CD4-positive, CD25-positive, alpha-beta regulatory T cell (primary cell): ENCODE measurements at regions not wholly inside any gene's neighbourhood (a gene's known extent, or its start where the extent isn't known, plus 50 kb on each side); places are given as distances from the start of the nearest gene placed in this dataset.

Experiments
- ATAC-seq, 2 donors: fragments of 150-1000 bp; cut with Tn5 transposase; one replicate each; pipeline ENCODE4 v1.10.0; 2021; ENCODE audit warnings: low read depth in 2 of 2, moderate number of reproducible peaks in 2 of 2, moderate library complexity in 1 of 2
- DNase-seq, 3 donors: peaks; one replicate each; pipeline versions ENCODE4 v3.0.0 to v3.0.0-alpha.2; 2012 to 2022; ENCODE audit warnings: mixed read lengths in 1 of 3
- H3K27ac ChIP-seq: one replicate; pipeline ENCODE4 v1.7.0; 2013; ENCODE audit warnings: mild to moderate bottlenecking, low read length; ENCODE audit not compliant: insufficient read depth, poor library complexity, severe bottlenecking
- H3K27me3 ChIP-seq: one replicate; pipeline ENCODE4 v1.7.0; 2013; ENCODE audit warnings: low read length; ENCODE audit not compliant: control insufficient read depth, insufficient read depth
- H3K36me3 ChIP-seq: one replicate; pipeline ENCODE4 v1.7.0; 2013; ENCODE audit warnings: mild to moderate bottlenecking, low read length, moderate library complexity; ENCODE audit not compliant: control insufficient read depth, insufficient read depth
- H3K4me1 ChIP-seq: 2 replicates; pipeline ENCODE4 v1.7.0; 2013; ENCODE audit warnings: mild to moderate bottlenecking, low read length; ENCODE audit not compliant: insufficient read depth, control insufficient read depth, poor library complexity, severe bottlenecking
- H3K4me3 ChIP-seq: one replicate; pipeline ENCODE4 v1.7.0; 2013; ENCODE audit warnings: low read depth, mild to moderate bottlenecking, low read length, moderate library complexity
- H3K9me3 ChIP-seq, 2 experiments: 1 replicate in 1 of 2; 2 replicates in 1 of 2; pipeline ENCODE4 v1.7.0; 2013; ENCODE audit warnings: low read length in 2 of 2, mild to moderate bottlenecking in 1 of 2, moderate library complexity in 1 of 2; ENCODE audit not compliant: control insufficient read depth in 2 of 2
- H3K27ac Mint-ChIP-seq, 3 donors: one replicate each; pipeline ENCODE4 v1.8.0; 2020 to 2022; ENCODE audit warnings: mild to moderate bottlenecking in 3 of 3, mixed read lengths in 3 of 3, moderate library complexity in 2 of 3
- H3K27me3 Mint-ChIP-seq: one replicate; pipeline ENCODE4 v1.8.0; 2022; ENCODE audit warnings: mild to moderate bottlenecking, mixed read lengths
- H3K36me3 Mint-ChIP-seq: one replicate; pipeline ENCODE4 v1.8.0; 2020; ENCODE audit warnings: mixed read lengths
- H3K4me1 Mint-ChIP-seq, 4 donors: one replicate each; pipeline ENCODE4 v1.8.0; 2020 to 2022; ENCODE audit warnings: mixed read lengths in 4 of 4, mild to moderate bottlenecking in 1 of 4
- H3K4me3 Mint-ChIP-seq, 4 donors: one replicate each; pipeline ENCODE4 v1.8.0; 2020 to 2022; ENCODE audit warnings: mild to moderate bottlenecking in 4 of 4, mixed read lengths in 4 of 4, moderate library complexity in 3 of 4
- H3K9me3 Mint-ChIP-seq, 7 donors: one replicate each; pipeline ENCODE4 v1.8.0; 2020 to 2022; ENCODE audit warnings: mixed read lengths in 7 of 7, mild to moderate bottlenecking in 3 of 7, moderate library complexity in 2 of 7

DNA sequence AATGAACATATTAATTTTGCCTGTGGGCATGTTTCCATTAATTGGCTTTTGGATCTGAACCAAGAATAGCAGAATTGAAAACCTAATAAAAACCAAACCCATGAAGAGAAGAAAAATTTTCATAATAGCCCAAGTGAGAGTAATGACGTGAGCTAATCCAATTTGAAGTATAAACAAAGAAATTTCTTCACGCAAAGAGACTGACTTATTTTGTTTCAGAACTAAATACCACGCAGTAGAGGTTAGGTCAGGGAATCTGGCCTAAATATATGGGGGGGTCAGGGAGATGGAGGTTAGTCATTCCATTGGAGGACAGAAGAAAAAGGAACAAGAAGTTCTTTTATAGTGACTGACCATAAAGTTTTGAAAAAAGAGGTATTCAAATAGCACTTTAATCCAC is 94.1 kb upstream of the CYP1B1 start:
- Mint-ChIP-seq H3K9me3 (peaks cover 0 to 4% (median 0%) of the 10 kb centered on the region in 7 donors), H3K4me3 (no peak overlapping the region), H3K27me3 (peaks cover 19% of the 10 kb centered on the region), H3K4me1 (peaks cover 0 to 3% (median 0%) of the 10 kb centered on the region in 4 donors), H3K27ac (no peak overlapping the region), H3K36me3 (no peaks in the 10 kb centered on the region)
- Histone ChIP-seq H3K9me3 (no peaks in the 10 kb centered on the region), H3K36me3 (no peaks in the 10 kb centered on the region), H3K27me3 (peaks cover 26% of the 10 kb centered on the region), H3K4me1 (no peaks in the 10 kb centered on the region), H3K27ac (no peak overlapping the region), H3K4me3 (no peak overlapping the region)
- no peak for DNase-seq
- ATAC-seq: no peak

DNA sequence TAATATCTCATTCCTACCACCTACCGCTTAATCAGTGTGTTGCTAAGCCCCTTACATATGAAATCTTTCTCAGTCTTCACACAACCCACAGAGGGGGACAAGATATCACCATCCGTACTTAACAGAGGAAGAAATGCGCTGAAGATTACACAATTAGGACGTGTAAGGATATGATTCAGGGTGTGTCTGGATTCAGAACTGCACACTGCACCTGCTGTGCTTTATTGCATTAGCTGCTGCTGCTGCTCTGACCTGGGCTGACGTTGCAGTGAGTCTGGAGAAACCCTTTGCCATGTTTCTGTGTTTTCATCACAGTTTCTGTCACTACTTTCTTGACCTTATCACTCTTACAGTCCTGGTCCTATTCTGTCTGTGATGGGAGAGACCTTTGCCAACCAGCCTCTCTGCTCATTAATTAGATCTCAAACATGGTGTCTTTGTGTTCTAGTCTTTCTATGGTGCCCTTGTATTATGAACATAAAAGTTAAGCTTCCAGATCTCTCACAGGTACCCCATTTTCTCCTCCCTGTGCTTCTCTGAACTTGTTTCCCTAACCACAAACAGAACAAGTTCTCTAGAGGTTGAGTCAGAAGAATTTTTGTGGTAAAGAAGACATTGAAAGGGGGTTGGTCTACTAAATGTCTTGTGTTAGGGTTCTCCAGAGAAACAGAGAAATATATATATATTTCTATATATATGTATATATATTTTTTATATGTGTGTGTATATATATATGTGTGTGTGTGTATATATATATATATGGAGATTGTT is 92.9 kb upstream of the CYP1B1 start:
- no peak overlapping the region for H3K27ac Mint-ChIP-seq
- no peaks in the 10 kb centered on the region for H3K36me3 ChIP-seq
- H3K36me3 Mint-ChIP-seq: no peaks in the 10 kb centered on the region
- no peaks in the 10 kb centered on the region for H3K9me3 ChIP-seq
- H3K27me3 ChIP-seq: peaks cover 27% of the 10 kb centered on the region
- DNase-seq (no peak), ATAC-seq (no peak)
- peaks cover 0 to 4% (median 0%) of the 10 kb centered on the region in 7 donors for H3K9me3 Mint-ChIP-seq
- no peaks in the 10 kb centered on the region for H3K4me1 ChIP-seq
- H3K27me3 Mint-ChIP-seq: peaks cover 19% of the 10 kb centered on the region
- H3K4me3 Mint-ChIP-seq: no peak overlapping the region
- H3K4me1 Mint-ChIP-seq: peaks cover 0 to 3% (median 0%) of the 10 kb centered on the region in 4 donors
- H3K27ac ChIP-seq: no peak overlapping the region
- H3K4me3 ChIP-seq: no peak overlapping the region

DNA sequence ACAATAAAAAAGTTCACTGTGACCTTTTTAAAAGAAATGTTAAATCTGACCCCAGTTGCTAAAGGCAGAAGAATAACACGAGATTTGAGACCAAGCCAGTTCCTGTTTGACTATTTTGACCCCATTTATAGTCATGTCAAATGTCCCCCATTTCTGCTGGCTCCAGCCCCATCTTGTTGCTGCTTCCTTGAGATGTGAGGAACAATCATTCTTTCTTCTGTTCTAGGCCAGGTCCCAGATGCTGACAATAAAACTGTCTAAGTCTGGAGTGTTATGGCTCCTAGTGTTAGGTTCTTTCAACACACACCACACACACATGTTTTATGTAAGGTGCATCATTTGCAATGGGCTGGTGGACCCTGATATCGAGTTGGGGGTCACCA is 92.0 kb upstream of the CYP1B1 start:
- H3K27me3 Mint-ChIP-seq: peaks cover 19% of the 10 kb centered on the region

DNA sequence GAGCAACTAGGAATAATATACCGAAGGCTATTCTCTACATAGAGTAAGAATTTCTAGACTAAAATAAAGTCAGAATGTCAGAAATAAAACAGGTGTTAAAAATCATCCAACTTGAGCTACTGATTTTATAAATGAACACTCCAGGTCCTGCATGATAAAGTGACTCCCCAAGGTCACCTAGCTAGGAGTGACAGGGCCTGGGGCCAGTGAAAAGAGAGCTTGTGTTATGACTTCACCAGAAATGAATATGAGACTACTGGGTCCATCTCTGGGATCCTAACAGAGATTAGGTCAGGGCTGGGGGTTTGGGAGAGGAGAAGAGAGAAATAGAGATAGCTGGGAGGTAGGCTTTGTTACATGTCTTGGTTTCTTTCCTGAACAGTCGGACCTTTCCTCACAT is 89.7 kb upstream of the CYP1B1 start:
- Histone ChIP-seq H3K9me3 (no peaks in the 10 kb centered on the region), H3K36me3 (no peaks in the 10 kb centered on the region), H3K4me1 (no peaks in the 10 kb centered on the region), H3K27ac (no peak overlapping the region), H3K4me3 (no peak overlapping the region), H3K27me3 (peaks cover 19% of the 10 kb centered on the region)
- ATAC-seq: no peak
- Mint-ChIP-seq H3K36me3 (no peaks in the 10 kb centered on the region), H3K9me3 (no peaks in the 10 kb centered on the region), H3K27ac (no peak overlapping the region), H3K4me3 (no peak overlapping the region), H3K27me3 (peaks cover 19% of the 10 kb centered on the region), H3K4me1 (peaks cover 0 to 3% (median 0%) of the 10 kb centered on the region in 4 donors)
- DNase-seq: no peak

More for the DNA sequence above, 92.0 kb upstream of the CYP1B1 start:
- Mint-ChIP-seq H3K9me3 (peaks cover 0 to 4% (median 0%) of the 10 kb centered on the region in 7 donors), H3K4me3 (no peak overlapping the region), H3K27ac (no peak overlapping the region), H3K36me3 (no peaks in the 10 kb centered on the region), H3K4me1 (peaks cover 0 to 3% (median 0%) of the 10 kb centered on the region in 4 donors)
- Histone ChIP-seq H3K4me1 (no peaks in the 10 kb centered on the region), H3K27ac (no peak overlapping the region), H3K36me3 (no peaks in the 10 kb centered on the region), H3K9me3 (no peaks in the 10 kb centered on the region), H3K4me3 (no peak overlapping the region), H3K27me3 (peaks cover 27% of the 10 kb centered on the region)
- ATAC-seq (no peak), DNase-seq (no peak)

DNA sequence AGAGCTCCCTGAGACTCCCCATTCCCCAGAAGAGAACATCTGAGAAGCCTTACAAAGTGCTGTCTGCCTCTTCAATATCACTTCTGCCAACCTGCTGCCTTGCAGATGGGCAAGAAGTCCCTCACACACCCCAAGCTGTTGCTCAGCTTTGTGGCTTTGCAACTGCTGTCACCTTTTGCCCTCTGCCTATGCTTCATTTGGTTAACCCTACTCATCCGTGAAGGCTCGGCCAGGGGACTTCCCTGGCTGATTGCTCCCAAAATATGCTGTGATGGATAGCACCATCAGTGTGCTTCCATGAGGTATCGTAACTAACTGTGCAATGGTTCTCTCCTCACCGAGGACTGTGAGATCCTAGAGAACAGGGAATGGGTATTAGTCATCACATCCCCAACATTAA is 88.9 kb upstream of the CYP1B1 start:
- ATAC-seq (no peak), DNase-seq (no peak)
- H3K27ac ChIP-seq: no peak overlapping the region
- H3K36me3 ChIP-seq: no peaks in the 10 kb centered on the region
- no peak overlapping the region for H3K4me3 Mint-ChIP-seq
- no peaks in the 10 kb centered on the region for H3K36me3 Mint-ChIP-seq
- no peaks in the 10 kb centered on the region for H3K9me3 ChIP-seq
- H3K4me1 Mint-ChIP-seq: peaks cover 0 to 3% (median 0%) of the 10 kb centered on the region in 4 donors
- H3K4me1 ChIP-seq: no peaks in the 10 kb centered on the region
- peaks cover 13% of the 10 kb centered on the region for H3K27me3 Mint-ChIP-seq
- H3K27me3 ChIP-seq: peaks cover 16% of the 10 kb centered on the region
- no peaks in the 10 kb centered on the region for H3K9me3 Mint-ChIP-seq
- H3K4me3 ChIP-seq: no peak overlapping the region
- H3K27ac Mint-ChIP-seq: no peak overlapping the region

DNA sequence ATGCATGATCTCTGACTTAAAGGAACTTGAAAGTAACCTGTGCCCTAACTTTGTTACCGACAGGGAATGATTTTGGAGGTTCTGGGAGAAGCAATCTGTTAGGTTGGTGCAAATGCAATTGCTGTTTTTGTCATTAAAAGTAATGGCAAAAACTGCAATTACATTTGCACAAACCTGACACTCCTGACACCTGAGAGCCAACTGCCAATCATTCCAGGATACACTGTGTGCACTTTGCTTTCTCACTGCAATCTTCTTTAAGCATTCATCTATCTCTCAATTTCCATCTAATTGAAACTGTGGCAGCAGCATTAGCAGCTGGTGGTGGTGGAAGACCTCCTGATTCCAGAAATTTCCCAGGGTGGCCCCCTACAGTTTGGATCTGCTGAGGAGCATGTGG is 87.6 kb upstream of the CYP1B1 start:
- no peaks in the 10 kb centered on the region for H3K9me3 ChIP-seq
- no peak overlapping the region for H3K27ac Mint-ChIP-seq
- no peaks in the 10 kb centered on the region for H3K36me3 Mint-ChIP-seq
- H3K4me3 ChIP-seq: no peak overlapping the region
- ATAC-seq (no peak), DNase-seq (no peak)
- peaks cover 10% of the 10 kb centered on the region for H3K27me3 Mint-ChIP-seq
- no peaks in the 10 kb centered on the region for H3K36me3 ChIP-seq
- no peak overlapping the region for H3K4me3 Mint-ChIP-seq
- H3K27me3 ChIP-seq: peaks cover 13% of the 10 kb centered on the region
- H3K4me1 ChIP-seq: no peaks in the 10 kb centered on the region
- H3K4me1 Mint-ChIP-seq: no peaks in the 10 kb centered on the region
- no peaks in the 10 kb centered on the region for H3K9me3 Mint-ChIP-seq
- H3K27ac ChIP-seq: no peak overlapping the region

DNA sequence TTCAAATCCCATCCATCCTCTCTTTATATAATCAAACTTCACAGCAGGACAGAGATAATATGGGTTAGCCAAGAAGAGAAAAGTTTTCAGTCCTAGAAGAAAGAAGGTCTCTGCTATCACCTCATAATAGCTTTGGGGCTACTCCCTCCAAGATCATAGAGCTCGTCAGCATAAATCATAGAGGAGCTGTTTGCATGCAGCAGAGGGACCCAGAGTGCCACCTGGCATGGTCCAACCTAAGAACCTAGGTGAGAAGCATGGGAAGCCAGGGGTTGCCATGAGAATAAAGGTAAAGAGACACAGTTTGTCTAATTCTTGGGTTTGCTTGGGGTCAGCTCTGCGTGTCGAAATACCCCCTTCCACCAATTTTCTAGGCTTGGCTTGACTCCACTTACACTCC is 87.1 kb upstream of the CYP1B1 start:
- Mint-ChIP-seq H3K27ac (no peak overlapping the region), H3K4me1 (no peaks in the 10 kb centered on the region), H3K4me3 (no peak overlapping the region), H3K27me3 (peaks cover 5% of the 10 kb centered on the region), H3K9me3 (no peaks in the 10 kb centered on the region), H3K36me3 (no peaks in the 10 kb centered on the region)
- no peaks in the 10 kb centered on the region for H3K36me3 ChIP-seq
- ATAC-seq (no peak), DNase-seq (peak in 1 of 3 donors; percentile 48)
- no peaks in the 10 kb centered on the region for H3K4me1 ChIP-seq
- no peak overlapping the region for H3K27ac ChIP-seq
- H3K27me3 ChIP-seq: peaks cover 9% of the 10 kb centered on the region
- no peaks in the 10 kb centered on the region for H3K9me3 ChIP-seq
- no peak overlapping the region for H3K4me3 ChIP-seq

DNA sequence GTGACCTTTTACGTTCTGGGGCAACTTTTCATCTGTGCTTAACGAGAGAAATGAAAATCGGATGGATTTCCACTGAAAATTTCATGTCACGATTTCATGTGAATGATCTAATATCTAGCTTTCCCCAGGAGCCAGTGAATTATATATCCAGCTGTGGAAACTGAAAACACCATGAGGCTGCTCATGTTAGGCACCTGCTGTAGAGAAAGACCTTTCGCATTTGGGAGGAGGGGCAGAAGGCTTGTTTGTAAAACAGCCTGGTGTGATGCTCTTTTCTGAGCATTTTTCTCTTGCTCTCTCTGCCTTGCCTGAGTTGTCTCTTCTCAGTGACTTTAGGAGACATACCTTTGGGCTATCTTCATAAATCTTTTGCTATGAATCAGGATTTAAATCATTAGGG is 84.6 kb upstream of the CYP1B1 start:
- H3K36me3 ChIP-seq: no peaks in the 10 kb centered on the region
- no peak for ATAC-seq
- DNase-seq: peak in 1 of 3 donors; percentile 16
- H3K9me3 ChIP-seq: no peaks in the 10 kb centered on the region
- no peak overlapping the region for H3K4me3 ChIP-seq
- no peaks in the 10 kb centered on the region for H3K4me1 ChIP-seq
- Mint-ChIP-seq H3K27me3 (peaks cover under 1% of the 10 kb centered on the region), H3K27ac (no peak overlapping the region), H3K4me3 (no peak overlapping the region), H3K4me1 (no peaks in the 10 kb centered on the region), H3K9me3 (no peaks in the 10 kb centered on the region), H3K36me3 (no peaks in the 10 kb centered on the region)
- H3K27me3 ChIP-seq: peaks cover 7% of the 10 kb centered on the region
- H3K27ac ChIP-seq: no peak overlapping the region
